GM12872 (cell line): ENCODE measurements at regions not wholly inside any gene's neighbourhood (a gene's known extent, or its start where the extent isn't known, plus 50 kb on each side); places are given as distances from the start of the nearest gene placed in this dataset.

Experiments used
- CTCF ChIP-seq: IDR thresholded peaks from 3 replicates; pipeline ENCODE4 v1.5.1; 2011; ENCODE audit warnings: low read depth, mild to moderate bottlenecking, low read length, moderate library complexity; ENCODE audit not compliant: insufficient read depth

- no peak for TF ChIP-seq CTCF
Observed at GRCh38 chr1:222441066-222441465, 106.8 kb downstream of the HHIPL2 start.

- no peak for TF ChIP-seq CTCF
Observed at GRCh38 chr1:222424826-222425225, 123.1 kb downstream of the HHIPL2 start.

GRCh38 chr1:222421380-222421779 lies 126.5 kb downstream of the HHIPL2 start:
- TF ChIP-seq CTCF: no peak

GRCh38 chr1:222420633-222421032 lies 127.3 kb downstream of the HHIPL2 start:
- no peak for TF ChIP-seq CTCF

GRCh38 chr1:222418654-222419053 lies 129.2 kb downstream of the HHIPL2 start:
- TF ChIP-seq CTCF: no peak

GRCh38 chr1:222417264-222417663 lies 130.6 kb downstream of the HHIPL2 start:
- no peak for TF ChIP-seq CTCF

GRCh38 chr1:222416001-222416791 lies 131.7 kb downstream of the HHIPL2 start:
- no peak for TF ChIP-seq CTCF
